Kasumi-1 (cell line): ENCODE measurements at regions not wholly inside any gene's neighbourhood (a gene's known extent, or its start where the extent isn't known, plus 50 kb on each side); places are given as distances from the start of the nearest gene placed in this dataset.
"Not testable (repeated sequence)": the region's sequence is repeated elsewhere in the genome, so short reads cannot be mapped to it uniquely, and the experiment has no call there.

Source experiments
- DNase-seq, 2 experiments: peaks; one replicate each; lab custom pipeline; 2025; lab: John Stamatoyannopoulos, UW

- DNase-seq: no peak
Measured at GRCh38 chr2:2742726-2743125, 411.7 kb upstream of the MYT1L start.

- DNase-seq: no peak
Measured at GRCh38 chr2:2740238-2740775, 409.2 kb upstream of the MYT1L start.

- DNase-seq: no peak
Measured at GRCh38 chr2:2739231-2739795, 408.2 kb upstream of the MYT1L start.

- DNase-seq: no peak
Measured at GRCh38 chr2:2738684-2739083, 407.6 kb upstream of the MYT1L start.

GRCh38 chr2:2738276-2738675 lies 407.2 kb upstream of the MYT1L start:
- DNase-seq: no peak

- no peak for DNase-seq
Measured at GRCh38 chr2:2735041-2735440, 404.0 kb upstream of the MYT1L start.

GRCh38 chr2:2734308-2734707 lies 403.2 kb upstream of the MYT1L start:
- DNase-seq: no peak

GRCh38 chr2:2733818-2734217 lies 402.7 kb upstream of the MYT1L start:
- DNase-seq: no peak

GRCh38 chr2:2732331-2733119 lies 401.4 kb upstream of the MYT1L start:
- no peak for DNase-seq

- no peak for DNase-seq
Measured at GRCh38 chr2:2731816-2732284, 400.8 kb upstream of the MYT1L start.

- no peak for DNase-seq
Measured at GRCh38 chr2:2731101-2731815, 400.2 kb upstream of the MYT1L start.

- DNase-seq: no peak
Measured at GRCh38 chr2:2730301-2730833, 399.3 kb upstream of the MYT1L start.

GRCh38 chr2:2729246-2729645 lies 398.2 kb upstream of the MYT1L start:
- no peak for DNase-seq

- no peak for DNase-seq
Measured at GRCh38 chr2:2728635-2729034, 397.6 kb upstream of the MYT1L start.

GRCh38 chr2:2727876-2728511 lies 396.9 kb upstream of the MYT1L start:
- no peak for DNase-seq

- no peak for DNase-seq
Measured at GRCh38 chr2:2726163-2726562, 395.1 kb upstream of the MYT1L start.

GRCh38 chr2:2723064-2723463 lies 392.0 kb upstream of the MYT1L start:
- no peak for DNase-seq

GRCh38 chr2:2721296-2721835 lies 390.3 kb upstream of the MYT1L start:
- DNase-seq: no peak

- not testable (repeated sequence) for DNase-seq
Measured at GRCh38 chr2:2720806-2721205, 389.7 kb upstream of the MYT1L start.

- DNase-seq: no peak
Measured at GRCh38 chr2:2720351-2720750, 389.3 kb upstream of the MYT1L start.

GRCh38 chr2:2719781-2720180 lies 388.7 kb upstream of the MYT1L start:
- DNase-seq: no peak

- peak; percentile 18 to 35 for DNase-seq
Measured at GRCh38 chr2:2719015-2719414, 387.9 kb upstream of the MYT1L start.
